Loucy (cell line): ENCODE measurements at regions not wholly inside any gene's neighbourhood (a gene's known extent, or its start where the extent isn't known, plus 50 kb on each side); places are given as distances from the start of the nearest gene placed in this dataset.

Experiments used
- H2AFZ ChIP-seq: fragments of 200-600 bp; sonication (generic); 2 replicates; pipeline ENCODE4 v1.6.0; 2016; ENCODE audit warnings: antibody characterized with exemption, mild to moderate bottlenecking, low read length, moderate library complexity
- H3F3A ChIP-seq: fragments of 200-600 bp; 2 replicates; pipeline ENCODE4 v1.6.0; 2016; ENCODE audit warnings: antibody characterized with exemption, low read depth, mild to moderate bottlenecking
- H3K27me3 ChIP-seq: fragments of 200-600 bp; sonication (generic); 2 replicates; pipeline ENCODE4 v1.6.1; 2014; ENCODE audit warnings: low read length, mild to moderate bottlenecking; ENCODE audit not compliant: insufficient read depth, poor library complexity, severe bottlenecking
- H3K36me3 ChIP-seq: fragments of 200-600 bp; sonication (generic); 2 replicates; pipeline ENCODE4 v1.6.1; 2016; ENCODE audit warnings: low read length; ENCODE audit not compliant: insufficient read depth
- H3K4me1 ChIP-seq: fragments of 200-600 bp; sonication (generic); 2 replicates; pipeline ENCODE4 v1.5.1; 2014; ENCODE audit warnings: low read length, mild to moderate bottlenecking; ENCODE audit not compliant: insufficient read depth, poor library complexity, severe bottlenecking
- H3K4me2 ChIP-seq: fragments of 200-600 bp; sonication (generic); 2 replicates; pipeline ENCODE4 v1.6.0; 2014; ENCODE audit warnings: antibody characterized with exemption, low read length, low read depth, mild to moderate bottlenecking; ENCODE audit not compliant: poor library complexity, severe bottlenecking
- H3K4me3 ChIP-seq: fragments of 200-600 bp; sonication (generic); 2 replicates; pipeline ENCODE4 v1.5.1; 2014; ENCODE audit warnings: low read length, mild to moderate bottlenecking, mixed read lengths; ENCODE audit not compliant: poor library complexity, severe bottlenecking
- H3K79me2 ChIP-seq: fragments of 200-600 bp; sonication (generic); 2 replicates; pipeline ENCODE4 v1.6.1; 2014; ENCODE audit warnings: low read length; ENCODE audit not compliant: insufficient read depth
- H3K9ac ChIP-seq: fragments of 200-600 bp; sonication (generic); 2 replicates; pipeline ENCODE4 v1.6.0; 2014; ENCODE audit warnings: mild to moderate bottlenecking, low read depth, low read length, moderate library complexity; ENCODE audit not compliant: poor library complexity, severe bottlenecking
- H3K9me2 ChIP-seq: fragments of 200-600 bp; sonication (generic); replicated peaks from 2 replicates; pipeline ENCODE4 v1.6.1; 2016; ENCODE audit warnings: low read depth, low read length, mixed read lengths
- H3K9me3 ChIP-seq: fragments of 200-600 bp; sonication (generic); 2 replicates; pipeline ENCODE4 v1.6.1; 2014; ENCODE audit warnings: mild to moderate bottlenecking, antibody characterized with exemption, low read length, low read depth; ENCODE audit not compliant: insufficient read depth
- H4K20me1 ChIP-seq: fragments of 200-600 bp; sonication (generic); 2 replicates; pipeline ENCODE4 v1.6.0; 2014; ENCODE audit warnings: antibody characterized with exemption, low read length, mild to moderate bottlenecking; ENCODE audit not compliant: insufficient read depth, poor library complexity, severe bottlenecking
- CTCF ChIP-seq: fragments of 200-600 bp; sonication (generic); conservative IDR thresholded peaks from 2 replicates; pipeline ENCODE4 v1.5.1; 2014; ENCODE audit warnings: mild to moderate bottlenecking, antibody characterized with exemption, low read length
- EZH2phosphoT487 ChIP-seq: fragments of 200-600 bp; IDR thresholded peaks from 2 replicates; pipeline ENCODE4 v1.6.1; 2018; ENCODE audit warnings: antibody characterized with exemption, mild to moderate bottlenecking, moderate library complexity, borderline replicate concordance

GRCh38 chr13:40220299-40220935, 446.0 kb downstream of the FOXO1 start:
- H3F3A ChIP-seq, result no peaks in the 10 kb centered on the region
- H3K4me3 ChIP-seq, result no peak overlapping the region
- no peaks in the 10 kb centered on the region for H3K9me3 ChIP-seq
- H3K36me3 ChIP-seq, result no peaks in the 10 kb centered on the region
- peaks cover 9% of the 10 kb centered on the region for H3K4me1 ChIP-seq
- no peak overlapping the region for H2AFZ ChIP-seq
- no peaks in the 10 kb centered on the region for H3K9me2 ChIP-seq
- peaks cover 75% of the 10 kb centered on the region for H3K27me3 ChIP-seq
- H3K9ac ChIP-seq, result no peak overlapping the region
- no peak for TF ChIP-seq EZH2phosphoT487
- TF ChIP-seq CTCF, result no peak
- H3K79me2 ChIP-seq, result no peaks in the 10 kb centered on the region
- H3K4me2 ChIP-seq, result no peak overlapping the region
- H4K20me1 ChIP-seq, result no peaks in the 10 kb centered on the region

GRCh38 chr13:40221131-40221459, 445.3 kb downstream of the FOXO1 start:
- Histone ChIP-seq H3K4me1 (peaks cover 9% of the 10 kb centered on the region), H3F3A (no peaks in the 10 kb centered on the region), H3K79me2 (no peaks in the 10 kb centered on the region), H3K9me2 (no peaks in the 10 kb centered on the region), H4K20me1 (no peaks in the 10 kb centered on the region), H3K4me3 (no peak overlapping the region), H2AFZ (no peak overlapping the region), H3K9ac (no peak overlapping the region), H3K4me2 (no peak overlapping the region), H3K27me3 (peaks cover 77% of the 10 kb centered on the region), H3K9me3 (no peaks in the 10 kb centered on the region), H3K36me3 (no peaks in the 10 kb centered on the region)
- no peak for TF ChIP-seq EZH2phosphoT487
- no peak for TF ChIP-seq CTCF

GRCh38 chr13:40221460-40222201, 444.8 kb downstream of the FOXO1 start:
- H4K20me1 ChIP-seq, result no peaks in the 10 kb centered on the region
- H3K79me2 ChIP-seq, result no peaks in the 10 kb centered on the region
- no peaks in the 10 kb centered on the region for H3K9me3 ChIP-seq
- peaks cover 77% of the 10 kb centered on the region for H3K27me3 ChIP-seq
- H3K4me1 ChIP-seq, result peaks cover 9% of the 10 kb centered on the region
- no peak overlapping the region for H2AFZ ChIP-seq
- H3K9ac ChIP-seq, result no peak overlapping the region
- peak overlapping the region; percentile 20 for H3K4me2 ChIP-seq
- peak; percentile 16; the same call in 1 of the 2 replicates for TF ChIP-seq EZH2phosphoT487
- TF ChIP-seq CTCF, result no peak
- H3K36me3 ChIP-seq, result no peaks in the 10 kb centered on the region
- no peaks in the 10 kb centered on the region for H3K9me2 ChIP-seq
- no peaks in the 10 kb centered on the region for H3F3A ChIP-seq
- no peak overlapping the region for H3K4me3 ChIP-seq
